ENCODE measurements at regions not wholly inside any gene's neighbourhood (a gene's known extent, or its start where the extent isn't known, plus 50 kb on each side); places are given as distances from the start of the nearest gene placed in this dataset.

DNA sequence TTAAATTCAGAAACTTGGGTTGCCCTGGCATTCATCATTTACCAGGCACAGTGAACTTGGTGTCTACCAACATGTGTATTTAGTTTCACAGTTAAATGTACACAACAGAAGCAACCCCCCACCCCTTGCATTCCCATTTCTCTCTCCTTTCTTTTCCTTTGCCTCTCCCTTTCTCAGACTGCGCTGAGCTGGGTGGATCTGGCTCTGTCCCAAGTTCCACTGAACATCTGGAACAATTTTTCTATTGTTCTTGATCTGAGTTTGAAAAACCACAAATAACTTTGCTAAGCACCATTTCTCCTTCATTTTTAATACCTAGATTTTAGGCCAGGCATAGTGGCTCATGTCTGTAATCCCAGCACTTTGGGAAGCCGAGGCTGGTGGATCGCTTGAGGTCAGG is 242.2 kb downstream of the ABHD5 start:
- FAIRE-seq: no peak
- TF ChIP-seq CTCF (IDR thresholded peaks at IDR 0.05; ENCODE audit: insufficient read depth, missing control alignments): no peak
- DNase-seq (ENCODE audit: insufficient read length, low spot score): no peak

DNA sequence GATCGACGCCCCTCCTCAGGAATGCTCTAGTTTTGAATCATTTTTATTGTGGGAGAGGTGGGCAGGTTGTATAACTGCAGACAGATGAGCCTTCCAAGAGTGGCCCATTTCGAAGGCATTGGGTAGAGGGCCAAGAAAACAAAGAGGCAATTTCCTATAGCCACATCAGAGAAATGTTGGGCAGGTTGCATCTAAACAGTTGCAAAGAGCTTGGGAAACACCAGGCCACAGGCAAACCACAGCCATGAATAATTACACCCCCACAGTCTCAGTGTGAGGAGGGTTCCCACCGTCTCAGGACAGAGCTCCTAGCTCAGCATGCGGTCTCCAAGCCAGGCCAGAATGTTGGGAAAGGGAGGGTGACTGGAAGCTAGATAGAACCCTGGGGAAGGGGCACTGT is 257.3 kb downstream of the ABHD5 start:
- DNase-seq (ENCODE audit: insufficient read length, low spot score): no peak
- no peak for TF ChIP-seq CTCF (IDR thresholded peaks at IDR 0.05; ENCODE audit: insufficient read depth, missing control alignments)
- no peak for FAIRE-seq

DNA sequence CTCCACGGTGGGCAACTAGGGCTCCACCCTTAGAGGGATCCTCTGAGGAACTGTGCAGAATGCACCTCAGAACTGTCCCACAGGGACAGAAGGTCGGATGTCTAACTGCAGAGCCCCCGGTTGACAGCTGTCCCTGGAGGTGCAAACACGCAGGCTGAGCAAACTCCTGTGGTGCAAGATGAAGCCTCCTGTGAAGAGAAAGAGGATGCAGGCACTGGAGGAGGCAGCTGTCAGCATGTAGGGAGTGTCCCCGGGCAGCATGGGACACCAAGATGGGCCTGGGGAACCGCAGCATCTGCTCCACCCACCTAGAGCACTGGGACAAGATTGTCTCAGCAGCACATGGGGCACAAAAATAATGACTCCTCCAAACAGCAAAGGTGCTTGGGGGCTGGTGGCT is 258.9 kb downstream of the ABHD5 start:
- DNase-seq (ENCODE audit: insufficient read length, low spot score) (no peak), FAIRE-seq (no peak)
- TF ChIP-seq CTCF (IDR thresholded peaks at IDR 0.05; ENCODE audit: insufficient read depth, missing control alignments): no peak

DNA sequence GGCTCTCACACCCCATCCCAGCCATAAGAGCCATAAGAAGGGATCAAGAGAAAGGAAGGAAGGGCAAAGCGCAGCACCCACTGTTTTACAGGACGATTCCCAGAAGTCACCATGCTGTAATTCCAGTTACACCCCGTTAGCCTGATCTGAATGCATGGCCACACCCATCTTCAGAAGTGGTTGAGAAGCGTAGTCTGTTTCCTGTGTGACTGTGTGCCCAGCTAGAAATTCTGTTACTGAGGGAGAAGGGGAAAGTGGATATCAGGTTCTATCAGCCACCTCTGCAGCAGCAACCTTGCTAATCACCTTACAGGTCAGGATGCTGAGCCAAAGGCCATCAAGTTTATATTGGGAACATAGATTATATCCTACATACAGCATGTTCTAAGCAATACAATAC is 260.0 kb downstream of the ABHD5 start:
- no peak for TF ChIP-seq CTCF (IDR thresholded peaks at IDR 0.05; ENCODE audit: insufficient read depth, missing control alignments)
- DNase-seq (ENCODE audit: insufficient read length, low spot score) (no peak), FAIRE-seq (no peak)

GRCh38 chr3:43951813-43952212 is 261.1 kb downstream of the ABHD5 start:
- FAIRE-seq (no peak), DNase-seq (ENCODE audit: insufficient read length, low spot score) (no peak)
- no peak for TF ChIP-seq CTCF (IDR thresholded peaks at IDR 0.05; ENCODE audit: insufficient read depth, missing control alignments)

- DNase-seq (ENCODE audit: insufficient read length, low spot score) (no peak), FAIRE-seq (no peak)
- TF ChIP-seq CTCF (IDR thresholded peaks at IDR 0.05; ENCODE audit: insufficient read depth, missing control alignments): no peak
These were observed 262.6 kb downstream of the ABHD5 start for GRCh38 chr3:43953380-43953779.

- no peak for TF ChIP-seq CTCF (IDR thresholded peaks at IDR 0.05; ENCODE audit: insufficient read depth, missing control alignments)
- no peak for FAIRE-seq
- DNase-seq (ENCODE audit: insufficient read length, low spot score): no peak
These were observed 263.3 kb downstream of the ABHD5 start for GRCh38 chr3:43953814-43954692.

Measured in D721Med (cell line).